HL-60 (cell line): ENCODE measurements at regions not wholly inside any gene's neighbourhood (a gene's known extent, or its start where the extent isn't known, plus 50 kb on each side); places are given as distances from the start of the nearest gene placed in this dataset.

Experiments used
- CTCF ChIP-seq: IDR thresholded peaks from one replicate; pipeline ENCODE4 v1.5.1; 2011; ENCODE audit warnings: low read length, control low read depth, inconsistent platforms; ENCODE audit not compliant: insufficient read depth
- POLR2AphosphoS5 ChIP-seq: IDR thresholded peaks from 2 replicates; pipeline ENCODE4 v1.6.1; 2012; ENCODE audit warnings: low read depth
- REST ChIP-seq: IDR thresholded peaks from 2 replicates; pipeline ENCODE4 v1.6.1; 2012; ENCODE audit warnings: low read depth; ENCODE audit not compliant: insufficient replicate concordance

- TF ChIP-seq POLR2AphosphoS5 (no peak), CTCF (no peak), REST (no peak)
Observed at GRCh38 chr13:21934284-21934683, 263.4 kb downstream of the FGF9 start.
